GM12878 (cell line): ENCODE measurements at regions not wholly inside any gene's neighbourhood (a gene's known extent, or its start where the extent isn't known, plus 50 kb on each side); places are given as distances from the start of the nearest gene placed in this dataset.

Experiments
- ATAC-seq: fragments of 200-7000 bp; cut with Tn5 transposase; 3 replicates; pipeline ENCODE4 v1.9.1; 2020; ENCODE audit warnings: mild to moderate bottlenecking, moderate library complexity
- BruUV-seq: library from RNA; stranded (reverse); fragments of 400-500 nt; replicated peaks from 2 replicates; lab custom pipeline; 2021; lab: Mats Ljungman, UMichigan
- CTCF ChIA-PET: fragments of 300-600 bp; sonication (Branson Sonifier 250); formaldehyde crosslinking; extraction: SDS; loops from one replicate; lab custom pipeline; 2021; ENCODE audit warnings: inconsistent platforms; lab: Yijun Ruan, JAX
- POLR2A ChIA-PET: fragments of 350-600 bp; formaldehyde crosslinking; extraction: SDS; loops from one replicate; lab custom pipeline; 2021; ENCODE audit warnings: inconsistent platforms; lab: Charles Lee
- RAD21 ChIA-PET: fragments of 300-600 bp; sonication (Branson Sonifier 250); formaldehyde crosslinking; loops from one replicate; lab custom pipeline; 2023; ENCODE audit warnings: antibody characterized with exemption; ENCODE audit not compliant: unreplicated experiment; lab: Charles Lee
- SMC1A ChIA-PET: fragments of 300-600 bp; sonication (Branson Sonifier 250); formaldehyde crosslinking; loops from one replicate; lab custom pipeline; 2023; ENCODE audit not compliant: unreplicated experiment, uncharacterized antibody; lab: Charles Lee
- DNase-seq: peaks from one replicate; pipeline ENCODE4 v3.0.0-alpha.2; 2011; ENCODE audit warnings: low read depth, low spot score
- FAIRE-seq: peaks from 3 replicates; lab custom pipeline; 2011; peaks lifted over from hg19 to GRCh38; lab: Jason Lieb, UNC
- H2AFZ ChIP-seq: 2 replicates; pipeline ENCODE4 v1.6.0; 2011; ENCODE audit warnings: low read depth, low read length, control low read depth; ENCODE audit not compliant: control insufficient read depth
- H3K27ac ChIP-seq: 2 replicates; pipeline ENCODE4 v1.5.1; 2011; ENCODE audit warnings: control low read depth; ENCODE audit not compliant: control insufficient read depth, insufficient read depth
- H3K27me3 ChIP-seq, 2 experiments: replicated peaks in 1 of 2; 2 replicates each; pipeline versions ENCODE4 v1.6.0 to v1.6.1; 2011; ENCODE audit warnings: low read length in 1 of 2; ENCODE audit not compliant: control insufficient read depth in 2 of 2, insufficient read depth in 2 of 2
- H3K36me3 ChIP-seq, 2 experiments: 2 replicates each; pipeline ENCODE4 v1.5.1; 2011; ENCODE audit warnings: low read length in 1 of 2; ENCODE audit not compliant: control insufficient read depth in 2 of 2, insufficient read depth in 2 of 2
- H3K4me1 ChIP-seq: 2 replicates; pipeline ENCODE4 v1.6.1; 2011; ENCODE audit warnings: mild to moderate bottlenecking, low read length, moderate library complexity, mixed read lengths; ENCODE audit not compliant: control insufficient read depth, insufficient read depth
- H3K4me2 ChIP-seq: 2 replicates; pipeline ENCODE4 v1.6.0; 2011; ENCODE audit warnings: control low read depth; ENCODE audit not compliant: control insufficient read depth, insufficient read depth
- H3K4me3 ChIP-seq: fragments of 200-600 bp; sonication (generic); 2 replicates; pipeline ENCODE4 v1.5.1; 2016
- H3K79me2 ChIP-seq: 2 replicates; pipeline ENCODE4 v1.6.0; 2011; ENCODE audit warnings: low read length; ENCODE audit not compliant: control insufficient read depth, insufficient read depth
- H3K9ac ChIP-seq: 2 replicates; pipeline ENCODE4 v1.8.0; 2011; ENCODE audit warnings: low read length, control low read depth, mixed read lengths; ENCODE audit not compliant: control insufficient read depth, insufficient read depth
- H3K9me3 ChIP-seq: replicated peaks from 3 replicates; pipeline ENCODE4 v1.5.1; 2011; ENCODE audit warnings: mild to moderate bottlenecking, low read length; ENCODE audit not compliant: control insufficient read depth, insufficient read depth
- H4K20me1 ChIP-seq: 2 replicates; pipeline ENCODE4 v1.6.0; 2011; ENCODE audit not compliant: control insufficient read depth, insufficient read depth
- CHD1 ChIP-seq: IDR thresholded peaks from 2 replicates; pipeline ENCODE4 v1.6.1; 2012; ENCODE audit warnings: low read depth, low read length, improper control_type of control experiment
- MEF2B ChIP-seq: fragments of 450-650 bp; IDR thresholded peaks from 2 replicates; pipeline ENCODE4 v1.6.1; 2018; ENCODE audit warnings: mild to moderate bottlenecking, moderate library complexity; ENCODE audit not compliant: partially characterized antibody, poor library complexity, severe bottlenecking
- SUZ12 ChIP-seq: fragments of 200-600 bp; sonication (generic); IDR thresholded peaks from one replicate; pipeline ENCODE4 v1.6.1; 2018; ENCODE audit warnings: antibody characterized with exemption, mild to moderate bottlenecking; ENCODE audit not compliant: unreplicated experiment
- ZBTB4 ChIP-seq: fragments of 450-650 bp; formaldehyde crosslinking; IDR thresholded peaks from 2 replicates; pipeline ENCODE4 v1.4.0; 2022; ENCODE audit warnings: mild to moderate bottlenecking, moderate library complexity
- ZNF384 ChIP-seq: IDR thresholded peaks from 2 replicates; pipeline ENCODE4 v1.6.1; 2012; ENCODE audit warnings: low read depth, mild to moderate bottlenecking, low read length, improper control_type of control experiment, borderline replicate concordance
- WGBS: methylation state at CpG from one replicate; pipeline ENCODE4 v1.1.6; 2016; ENCODE audit warnings: low lambda C conversion rate; ENCODE audit not compliant: insufficient replicate concordance, insufficient coverage; ENCODE audit errors: missing lambda C conversion rate; 5-methylcytosine and 5-hydroxymethylcytosine counted together
- in situ Hi-C: fragments of 300-500 bp; cut with MboI; formaldehyde crosslinking; loops from 9 replicates; pipeline ENCODE4 v1.14.3; 2018; ENCODE audit warnings: mixed read lengths
- intact Hi-C: fragments of 100-400 bp; cut with micrococcal nuclease; formaldehyde crosslinking; loops from one replicate; pipeline ENCODE4 v1.14.2; 2022; ENCODE audit not compliant: unreplicated experiment

GRCh38 chr2:129436809-129437208, 542.7 kb upstream of the RAB6C start:
- Histone ChIP-seq H3K9me3 (no peaks in the 10 kb centered on the region), H3K9ac (no peak overlapping the region), H3K27me3 (no peaks in the 10 kb centered on the region), H3K79me2 (no peaks in the 10 kb centered on the region)
- TF ChIP-seq SUZ12 (no peak), CHD1 (no peak), ZBTB4 (CRISPR knock-in tag) (no peak), ZNF384 (no peak), MEF2B (no peak)
- TF ChIP-seq, all 136 proteins: peak for 0
- WGBS, result 13% methylated on average over 5 of the region's 5 CpGs
- ChIA-PET RAD21 (no interaction called here), CTCF (no interaction called here), POLR2A (no interaction called here), SMC1A (interaction anchor here (0.6 kb wide), 1 partner anchor 13 kb away, joined by 3 read pairs; no protein-coding TSS in a partner anchor)
- no peaks in the 10 kb centered on the region for H3K4me1 ChIP-seq
- H3K36me3 ChIP-seq, result no peaks in the 10 kb centered on the region
- no peak overlapping the region for H3K4me2 ChIP-seq
- FAIRE-seq (no peak), DNase-seq (no peak), ATAC-seq (no peak)
- in situ Hi-C loops (no loop called here), intact Hi-C loops (no loop called here)
- BruUV-seq, result no TSS peak
- H3K27ac ChIP-seq, result no peak overlapping the region
- H3K4me3 ChIP-seq, result no peak overlapping the region
- H2AFZ ChIP-seq, result no peak overlapping the region
- no peaks in the 10 kb centered on the region for H4K20me1 ChIP-seq
